GM12874 (cell line): ENCODE measurements at regions not wholly inside any gene's neighbourhood (a gene's known extent, or its start where the extent isn't known, plus 50 kb on each side); places are given as distances from the start of the nearest gene placed in this dataset.

ENCODE experiments used
- CTCF ChIP-seq: IDR thresholded peaks from 2 replicates; pipeline ENCODE4 v1.5.1; 2011; ENCODE audit warnings: low read depth, mild to moderate bottlenecking, control low read depth, low read length, moderate library complexity; ENCODE audit not compliant: insufficient read depth

DNA sequence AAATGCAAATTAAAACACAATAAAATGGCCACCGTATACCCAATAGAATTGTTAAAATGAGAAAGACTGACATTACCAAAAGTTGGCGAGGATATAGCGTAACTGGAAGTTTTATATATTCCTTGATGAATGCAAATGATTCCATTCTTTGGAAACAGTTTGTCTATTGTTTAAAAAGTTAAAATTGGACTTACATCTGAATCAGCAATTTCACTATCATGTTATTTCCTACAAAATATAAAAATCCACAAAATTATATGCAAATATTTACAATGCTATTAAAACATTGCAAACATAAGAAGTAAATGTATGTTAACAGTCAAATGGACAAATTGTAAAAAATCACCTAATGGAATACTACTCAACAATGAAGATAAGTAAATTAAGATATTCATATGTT lies 852.2 kb upstream of the NDST4 start:
- TF ChIP-seq CTCF, result no peak

DNA sequence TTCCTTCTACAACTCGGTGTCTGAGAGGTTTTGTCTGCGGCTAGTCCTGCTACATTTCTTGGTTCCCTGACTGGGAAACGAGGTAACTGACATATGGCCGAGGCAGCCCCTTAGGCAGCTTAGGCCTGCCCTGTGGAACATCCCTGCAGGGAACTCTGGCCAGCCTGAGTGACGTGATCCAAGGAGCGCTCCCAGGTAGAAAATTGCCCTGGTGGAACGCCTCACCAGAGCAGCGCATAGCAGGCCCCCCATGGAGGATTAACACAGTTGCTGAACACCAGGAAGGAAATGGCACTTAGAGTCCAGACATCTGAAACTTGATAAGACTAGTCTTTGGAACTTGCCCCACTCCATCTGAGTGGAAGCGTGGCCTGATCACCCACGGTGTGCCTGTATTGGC lies 837.4 kb upstream of the NDST4 start:
- TF ChIP-seq CTCF, result no peak

- no peak for TF ChIP-seq CTCF
These were observed 831.6 kb upstream of the NDST4 start for GRCh38 chr4:115945026-115945425.

- TF ChIP-seq CTCF, result no peak
These were observed 830.9 kb upstream of the NDST4 start for GRCh38 chr4:115944146-115944905.

DNA sequence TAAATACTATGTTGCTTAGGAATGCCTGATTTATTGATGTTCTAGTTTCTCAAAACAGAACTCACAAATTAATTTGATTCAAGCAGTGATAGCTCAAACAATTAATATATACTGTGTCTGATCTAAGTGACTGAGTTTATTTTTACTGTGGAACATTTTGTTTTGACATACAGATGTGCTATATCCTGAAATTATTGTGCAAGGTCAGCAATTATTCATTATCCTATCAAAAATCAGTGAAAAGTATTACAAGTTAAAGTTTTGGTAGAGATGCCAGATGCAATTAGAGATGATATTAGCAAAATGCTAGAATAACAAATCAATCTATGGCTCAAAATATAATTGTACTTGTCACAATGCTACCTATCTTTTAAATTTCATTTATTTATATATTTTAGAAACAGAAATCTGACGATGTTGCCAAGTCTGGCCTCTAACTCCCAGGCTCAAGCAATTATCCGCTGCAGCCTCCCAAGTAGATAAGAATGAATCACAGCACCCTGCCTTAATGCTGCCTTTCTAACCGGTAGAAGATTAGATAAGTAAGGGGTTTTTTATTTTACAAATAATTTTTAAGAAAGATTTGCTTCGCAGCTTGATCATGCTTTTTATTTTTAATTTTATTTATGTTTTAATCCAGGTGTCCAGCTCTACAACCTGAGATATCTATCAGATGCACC lies 825.5 kb upstream of the NDST4 start:
- TF ChIP-seq CTCF, result no peak

DNA sequence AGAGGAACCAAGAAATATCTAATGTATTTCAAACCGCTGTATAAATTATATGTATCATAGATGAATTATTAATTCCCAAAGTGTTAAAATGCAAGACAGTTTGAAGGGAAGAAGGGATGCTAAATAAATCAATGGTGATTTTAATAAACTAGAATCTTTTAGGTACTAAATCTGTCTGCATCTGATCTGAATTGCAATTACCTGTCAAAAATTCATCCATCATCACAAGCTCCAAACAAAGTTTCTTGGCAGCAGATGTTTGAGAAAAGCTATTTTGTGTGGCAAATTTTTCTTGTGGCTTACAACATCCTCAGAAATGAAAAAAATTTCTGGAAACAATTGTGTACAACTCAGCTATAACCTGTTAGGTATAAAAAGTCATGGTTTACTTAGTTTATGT lies 816.0 kb upstream of the NDST4 start:
- no peak for TF ChIP-seq CTCF

DNA sequence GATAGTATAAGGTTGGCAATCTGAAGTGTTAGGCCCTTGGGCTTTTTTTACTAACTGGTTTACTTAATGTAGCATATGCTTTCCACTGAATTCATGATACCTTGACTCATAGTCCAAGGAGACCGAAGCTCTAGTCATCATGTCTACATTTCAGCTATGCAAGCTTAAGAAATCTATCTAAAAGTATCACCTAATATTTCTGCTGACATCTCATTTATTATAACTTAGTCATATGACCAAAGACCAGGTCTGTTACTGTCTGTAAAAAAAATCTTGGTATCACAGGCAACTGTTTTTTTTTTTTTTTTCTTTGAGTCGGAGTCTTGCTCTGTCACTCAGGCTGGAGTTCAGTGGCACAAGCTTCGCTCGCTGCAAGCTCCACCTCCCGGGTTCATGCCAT lies 814.0 kb upstream of the NDST4 start:
- no peak for TF ChIP-seq CTCF
